AG10803 (cell line): ENCODE measurements at regions not wholly inside any gene's neighbourhood (a gene's known extent, or its start where the extent isn't known, plus 50 kb on each side); places are given as distances from the start of the nearest gene placed in this dataset.
"Not testable (repeated sequence)": the region's sequence is repeated elsewhere in the genome, so short reads cannot be mapped to it uniquely, and the experiment has no call there.

Experiments
- DNase-seq: peaks from one replicate; pipeline ENCODE4 v3.0.0; 2010; ENCODE audit warnings: low read depth
- H3K4me3 ChIP-seq: 2 replicates; pipeline ENCODE4 v1.5.1; 2011; ENCODE audit warnings: mild to moderate bottlenecking, low read length, control low read depth
- CTCF ChIP-seq: conservative IDR thresholded peaks from 2 replicates; pipeline ENCODE4 v1.5.1; 2011; ENCODE audit warnings: mild to moderate bottlenecking, low read length, control low read depth, inconsistent platforms

- no peak for TF ChIP-seq CTCF
- no peak overlapping the region for H3K4me3 ChIP-seq
- no peak for DNase-seq
Observed at GRCh38 chr5:88656221-88656950, 226.6 kb downstream of the MEF2C start.

GRCh38 chr5:88653471-88653870 lies 229.5 kb downstream of the MEF2C start:
- TF ChIP-seq CTCF, result no peak
- no peak for DNase-seq
- no peak overlapping the region for H3K4me3 ChIP-seq

- H3K4me3 ChIP-seq, result no peak overlapping the region
- DNase-seq, result no peak
- no peak for TF ChIP-seq CTCF
Observed at GRCh38 chr5:88647901-88648300, 235.1 kb downstream of the MEF2C start.

- no peak overlapping the region for H3K4me3 ChIP-seq
- no peak for DNase-seq
- no peak for TF ChIP-seq CTCF
Observed at GRCh38 chr5:88646866-88647265, 236.1 kb downstream of the MEF2C start.

- no peak for DNase-seq
- TF ChIP-seq CTCF, result no peak
- no peak overlapping the region for H3K4me3 ChIP-seq
Observed at GRCh38 chr5:88644676-88645075, 238.3 kb downstream of the MEF2C start.

GRCh38 chr5:88643315-88643714 lies 239.7 kb downstream of the MEF2C start:
- no peak overlapping the region for H3K4me3 ChIP-seq
- DNase-seq, result no peak
- TF ChIP-seq CTCF, result no peak

GRCh38 chr5:88634014-88634413 lies 249.0 kb downstream of the MEF2C start:
- H3K4me3 ChIP-seq, result no peak overlapping the region
- DNase-seq, result no peak
- no peak for TF ChIP-seq CTCF

- not testable (repeated sequence) for DNase-seq, H3K4me3 ChIP-seq
Observed at GRCh38 chr5:88622890-88623289, 260.1 kb downstream of the MEF2C start.

GRCh38 chr5:88615767-88616166 lies 267.2 kb downstream of the MEF2C start:
- H3K4me3 ChIP-seq, DNase-seq: not testable (repeated sequence)
